K562 (cell line): ENCODE measurements at regions not wholly inside any gene's neighbourhood (a gene's known extent, or its start where the extent isn't known, plus 50 kb on each side); places are given as distances from the start of the nearest gene placed in this dataset.

Source experiments
- ATAC-seq: fragments of 200-7000 bp; cut with Tn5 transposase; 3 replicates; pipeline ENCODE4 v1.9.1; 2020; ENCODE audit warnings: moderate library complexity
- BruUV-seq: library from RNA; stranded (reverse); fragments of 400-500 nt; replicated peaks from 2 replicates; lab custom pipeline; 2021; lab: Mats Ljungman, UMichigan
- CTCF ChIA-PET: fragments of 300-600 bp; formaldehyde crosslinking; extraction: SDS; loops from one replicate; lab custom pipeline; 2021; ENCODE audit warnings: low intra/inter-chr PET ratio; lab: Yijun Ruan, JAX
- POLR2A ChIA-PET: fragments of 300-600, 350-650 bp; sonication (Branson Sonifier 250); formaldehyde crosslinking; extraction: SDS; loops from one replicate; lab custom pipeline; 2021; ENCODE audit warnings: antibody characterized with exemption, inconsistent platforms; lab: Yijun Ruan, JAX
- DNase-seq, 4 experiments: peaks; one replicate each; pipeline versions ENCODE4 v3.0.0 to v3.0.0-alpha.2; 2011 to 2018; ENCODE audit warnings: low spot score in 3 of 4, mixed read lengths in 3 of 4; ENCODE audit errors: extremely low read depth in 1 of 4
- FAIRE-seq: peaks from 2 replicates; lab custom pipeline; 2011; peaks lifted over from hg19 to GRCh38; lab: Jason Lieb, UNC
- H2AFZ ChIP-seq: 2 replicates; pipeline ENCODE4 v1.6.0; 2011; ENCODE audit warnings: low read depth, low read length, control low read depth, inconsistent platforms
- H3K27ac ChIP-seq: fragments of 200-600 bp; 3 replicates; pipeline ENCODE4 v1.8.0; 2011; ENCODE audit warnings: low read depth, mild to moderate bottlenecking, control low read depth, inconsistent platforms, low read length, moderate library complexity, mixed read lengths; ENCODE audit errors: extremely low read depth
- H3K27me3 ChIP-seq, 2 experiments: fragments of 300-600 bp in 1 of 2; 2 replicates in 1 of 2; 3 replicates in 1 of 2; pipeline versions ENCODE4 v1.6.0 to v1.8.0; 2011; ENCODE audit warnings: inconsistent platforms in 2 of 2, low read length in 2 of 2, mild to moderate bottlenecking in 1 of 2, mixed read lengths in 1 of 2, moderate library complexity in 1 of 2; ENCODE audit not compliant: control insufficient read depth in 2 of 2, insufficient read depth in 2 of 2
- H3K36me3 ChIP-seq: fragments of 300-600 bp; 3 replicates; pipeline ENCODE4 v1.8.0; 2011; ENCODE audit warnings: mild to moderate bottlenecking, low read length, inconsistent platforms; ENCODE audit not compliant: control insufficient read depth, insufficient read depth
- H3K4me1 ChIP-seq, 2 experiments: fragments of 200-600 bp in 1 of 2; replicated peaks in 1 of 2; 2 replicates in 1 of 2; 3 replicates in 1 of 2; pipeline versions ENCODE4 v1.5.1 to v1.8.0; 2011; ENCODE audit warnings: inconsistent platforms in 2 of 2, low read length in 2 of 2, mild to moderate bottlenecking in 1 of 2, mixed read lengths in 1 of 2, moderate library complexity in 1 of 2; ENCODE audit not compliant: control insufficient read depth in 2 of 2, insufficient read depth in 2 of 2
- H3K4me2 ChIP-seq: 2 replicates; pipeline ENCODE4 v1.6.1; 2011; ENCODE audit warnings: low read length, control low read depth, inconsistent platforms, mixed read lengths; ENCODE audit not compliant: insufficient read depth
- H3K4me3 ChIP-seq: fragments of 200-600 bp; sonication (generic), shearing (Covaris generic); 2 replicates; pipeline ENCODE4 v1.5.1; 2016; ENCODE audit warnings: control low read depth, inconsistent platforms
- H3K79me2 ChIP-seq: fragments of 200-600 bp; 3 replicates; pipeline ENCODE4 v1.8.0; 2011; ENCODE audit warnings: low read length, inconsistent platforms; ENCODE audit not compliant: control insufficient read depth, insufficient read depth
- H3K9ac ChIP-seq, 2 experiments: 2 replicates each; pipeline versions ENCODE4 v1.6.0 to v1.6.1; 2011; ENCODE audit warnings: low read depth in 2 of 2, low read length in 2 of 2, control low read depth in 1 of 2, inconsistent platforms in 1 of 2, mild to moderate bottlenecking in 1 of 2, mixed read lengths in 1 of 2; ENCODE audit not compliant: insufficient read depth in 1 of 2
- H3K9me1 ChIP-seq: one replicate; pipeline ENCODE4 v1.6.0; 2011; ENCODE audit warnings: inconsistent platforms, mild to moderate bottlenecking, low read length, moderate library complexity; ENCODE audit not compliant: control insufficient read depth, insufficient read depth
- H3K9me3 ChIP-seq: replicated peaks from 2 replicates; pipeline ENCODE4 v1.5.1; 2011; ENCODE audit warnings: low read depth, low read length, inconsistent platforms; ENCODE audit not compliant: control insufficient read depth, insufficient read depth
- H4K20me1 ChIP-seq: replicated peaks from 2 replicates; pipeline ENCODE4 v1.6.1; 2011; ENCODE audit warnings: low read length, inconsistent platforms, mixed read lengths; ENCODE audit not compliant: control insufficient read depth, insufficient read depth
- MIER1 ChIP-seq: fragments of 450-650 bp; IDR thresholded peaks from 2 replicates; pipeline ENCODE4 v1.6.1; 2016; ENCODE audit warnings: antibody characterized with exemption, mild to moderate bottlenecking, low read depth
- NFIC ChIP-seq: fragments of 450-650 bp; IDR thresholded peaks from 2 replicates; pipeline ENCODE4 v1.6.1; 2017; ENCODE audit warnings: mild to moderate bottlenecking, inconsistent platforms
- NFIX ChIP-seq: fragments of 250-450 bp; sonication (Bioruptor Pico); IDR thresholded peaks from 2 replicates; pipeline ENCODE4 v1.4.0; 2020; ENCODE audit warnings: low read depth, mild to moderate bottlenecking, moderate library complexity
- PHF21A ChIP-seq: fragments of 450-650 bp; IDR thresholded peaks from 2 replicates; pipeline ENCODE4 v1.6.1; 2017; ENCODE audit warnings: low read depth, borderline replicate concordance
- U2AF2 ChIP-seq: fragments of 200-400 bp; formaldehyde crosslinking; optimal IDR thresholded peaks from 2 replicates; pipeline ENCODE3; 2017; ENCODE audit warnings: low read depth, mild to moderate bottlenecking, low read length
- ZNF75A ChIP-seq: fragments of 450-650 bp; formaldehyde crosslinking; IDR thresholded peaks from 2 replicates; pipeline ENCODE4 v1.4.0; 2020; ENCODE audit warnings: mild to moderate bottlenecking
- WGBS: fragments of 100-300 bp; shearing (Covaris generic); methylation state at CpG from one replicate; pipeline ENCODE4 v1.1.6; 2016; ENCODE audit warnings: low coverage, mixed read lengths; ENCODE audit not compliant: insufficient coverage; ENCODE audit errors: missing lambda C conversion rate; 5-methylcytosine and 5-hydroxymethylcytosine counted together
- in situ Hi-C: fragments of 300-500 bp; cut with MboI; formaldehyde crosslinking; loops from 4 replicates; pipeline ENCODE4 v1.15.0; 2018; ENCODE audit warnings: inconsistent platforms, mixed read lengths
- intact Hi-C: fragments of 100-400 bp; cut with micrococcal nuclease; formaldehyde crosslinking; loops from 2 replicates; pipeline ENCODE4 v1.14.2; 2022
- TF ChIP-seq, protein P1 (sequence below): fragments of 250-450 bp; sonication (Bioruptor Pico); IDR thresholded peaks from 2 replicates; pipeline ENCODE4 v1.8.0; 2022; ENCODE audit warnings: inconsistent platforms, mild to moderate bottlenecking, moderate library complexity, borderline replicate concordance
- TF ChIP-seq, protein P2 (sequence below): sonication (generic); formaldehyde crosslinking; IDR thresholded peaks from 2 replicates; pipeline ENCODE4 v1.8.0; 2022; ENCODE audit warnings: missing genetic modification reagents, mild to moderate bottlenecking, borderline replicate concordance
- TF ChIP-seq, protein P3 (sequence below): fragments of 450-650 bp; IDR thresholded peaks from 2 replicates; pipeline ENCODE4 v1.6.1; 2017; ENCODE audit warnings: mild to moderate bottlenecking, moderate library complexity

DNA sequence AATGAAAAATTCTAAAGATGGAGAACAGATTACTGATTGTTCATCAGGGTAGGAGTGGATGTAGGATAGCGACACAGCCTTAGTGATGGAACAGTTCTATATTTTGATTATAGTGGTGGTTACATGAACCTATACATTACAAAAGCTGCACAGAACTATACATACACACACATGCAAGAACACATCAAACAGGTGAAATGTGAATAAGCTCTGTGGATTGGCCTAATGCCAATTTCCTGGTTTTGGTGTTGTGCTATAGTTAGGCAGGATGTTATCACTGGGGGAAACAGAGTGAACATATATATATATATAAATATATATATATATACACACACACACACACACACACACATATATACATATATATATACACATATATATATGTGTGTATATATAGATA, 76.4 kb upstream of the PIK3CG start:
- TF ChIP-seq, protein P1, sequence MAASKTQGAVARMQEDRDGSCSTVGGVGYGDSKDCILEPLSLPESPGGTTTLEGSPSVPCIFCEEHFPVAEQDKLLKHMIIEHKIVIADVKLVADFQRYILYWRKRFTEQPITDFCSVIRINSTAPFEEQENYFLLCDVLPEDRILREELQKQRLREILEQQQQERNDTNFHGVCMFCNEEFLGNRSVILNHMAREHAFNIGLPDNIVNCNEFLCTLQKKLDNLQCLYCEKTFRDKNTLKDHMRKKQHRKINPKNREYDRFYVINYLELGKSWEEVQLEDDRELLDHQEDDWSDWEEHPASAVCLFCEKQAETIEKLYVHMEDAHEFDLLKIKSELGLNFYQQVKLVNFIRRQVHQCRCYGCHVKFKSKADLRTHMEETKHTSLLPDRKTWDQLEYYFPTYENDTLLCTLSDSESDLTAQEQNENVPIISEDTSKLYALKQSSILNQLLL (CRISPR knock-in tag) = no peak
- TF ChIP-seq MIER1 (no peak), U2AF2 (no peak), ZNF75A (no peak), PHF21A (no peak), NFIC (peak; percentile 96), NFIX (CRISPR knock-in tag) (peak; percentile 76)
- TF ChIP-seq, protein P2, sequence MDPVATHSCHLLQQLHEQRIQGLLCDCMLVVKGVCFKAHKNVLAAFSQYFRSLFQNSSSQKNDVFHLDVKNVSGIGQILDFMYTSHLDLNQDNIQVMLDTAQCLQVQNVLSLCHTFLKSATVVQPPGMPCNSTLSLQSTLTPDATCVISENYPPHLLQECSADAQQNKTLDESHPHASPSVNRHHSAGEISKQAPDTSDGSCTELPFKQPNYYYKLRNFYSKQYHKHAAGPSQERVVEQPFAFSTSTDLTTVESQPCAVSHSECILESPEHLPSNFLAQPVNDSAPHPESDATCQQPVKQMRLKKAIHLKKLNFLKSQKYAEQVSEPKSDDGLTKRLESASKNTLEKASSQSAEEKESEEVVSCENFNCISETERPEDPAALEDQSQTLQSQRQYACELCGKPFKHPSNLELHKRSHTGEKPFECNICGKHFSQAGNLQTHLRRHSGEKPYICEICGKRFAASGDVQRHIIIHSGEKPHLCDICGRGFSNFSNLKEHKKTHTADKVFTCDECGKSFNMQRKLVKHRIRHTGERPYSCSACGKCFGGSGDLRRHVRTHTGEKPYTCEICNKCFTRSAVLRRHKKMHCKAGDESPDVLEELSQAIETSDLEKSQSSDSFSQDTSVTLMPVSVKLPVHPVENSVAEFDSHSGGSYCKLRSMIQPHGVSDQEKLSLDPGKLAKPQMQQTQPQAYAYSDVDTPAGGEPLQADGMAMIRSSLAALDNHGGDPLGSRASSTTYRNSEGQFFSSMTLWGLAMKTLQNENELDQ = no peak
- TF ChIP-seq, protein P3, sequence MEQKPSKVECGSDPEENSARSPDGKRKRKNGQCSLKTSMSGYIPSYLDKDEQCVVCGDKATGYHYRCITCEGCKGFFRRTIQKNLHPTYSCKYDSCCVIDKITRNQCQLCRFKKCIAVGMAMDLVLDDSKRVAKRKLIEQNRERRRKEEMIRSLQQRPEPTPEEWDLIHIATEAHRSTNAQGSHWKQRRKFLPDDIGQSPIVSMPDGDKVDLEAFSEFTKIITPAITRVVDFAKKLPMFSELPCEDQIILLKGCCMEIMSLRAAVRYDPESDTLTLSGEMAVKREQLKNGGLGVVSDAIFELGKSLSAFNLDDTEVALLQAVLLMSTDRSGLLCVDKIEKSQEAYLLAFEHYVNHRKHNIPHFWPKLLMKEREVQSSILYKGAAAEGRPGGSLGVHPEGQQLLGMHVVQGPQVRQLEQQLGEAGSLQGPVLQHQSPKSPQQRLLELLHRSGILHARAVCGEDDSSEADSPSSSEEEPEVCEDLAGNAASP = no peak
- H2AFZ ChIP-seq = no peak overlapping the region
- H3K4me1 ChIP-seq = no peaks in the 10 kb centered on the region
- WGBS = 97% methylated on average over 1 of the region's 1 CpG
- in situ Hi-C loops = no loop called here
- ATAC-seq (no peak), DNase-seq (no peak), FAIRE-seq (no peak)
- no peaks in the 10 kb centered on the region for H3K9me1 ChIP-seq
- peaks cover 28% of the 10 kb centered on the region for H3K79me2 ChIP-seq
- peaks cover 36% of the 10 kb centered on the region; the same call in 2 of the 3 replicates for H3K36me3 ChIP-seq
- H3K9me3 ChIP-seq = peaks cover 3% of the 10 kb centered on the region; the same call in 1 of the 2 replicates
- no peaks in the 10 kb centered on the region for H3K27me3 ChIP-seq
- no peak overlapping the region for H3K9ac ChIP-seq
- intact Hi-C loops = no loop called here
- H3K4me3 ChIP-seq = no peak overlapping the region
- H4K20me1 ChIP-seq = no peaks in the 10 kb centered on the region
- BruUV-seq = no TSS peak
- POLR2A ChIA-PET = interaction anchor here (0.6 to 1.9 kb wide), 2 partner anchors 9 to 386 kb away, joined by 3 to 10 read pairs; no protein-coding TSS in a partner anchor
- CTCF ChIA-PET = no interaction called here
- H3K4me2 ChIP-seq = no peak overlapping the region
- H3K27ac ChIP-seq = no peak overlapping the region
